Suppressor macrophage treated with lipopolysaccharide for 1 hour (primary cell): ENCODE measurements at regions not wholly inside any gene's neighbourhood (a gene's known extent, or its start where the extent isn't known, plus 50 kb on each side); places are given as distances from the start of the nearest gene placed in this dataset.
A peak's percentile ranks its signal among the peaks of the same experiment; 100 is the strongest.

Experiments
- DNase-seq, 3 donors: peaks; one replicate each; pipeline ENCODE4 v3.0.0-alpha.2; 2020 to 2022

DNA sequence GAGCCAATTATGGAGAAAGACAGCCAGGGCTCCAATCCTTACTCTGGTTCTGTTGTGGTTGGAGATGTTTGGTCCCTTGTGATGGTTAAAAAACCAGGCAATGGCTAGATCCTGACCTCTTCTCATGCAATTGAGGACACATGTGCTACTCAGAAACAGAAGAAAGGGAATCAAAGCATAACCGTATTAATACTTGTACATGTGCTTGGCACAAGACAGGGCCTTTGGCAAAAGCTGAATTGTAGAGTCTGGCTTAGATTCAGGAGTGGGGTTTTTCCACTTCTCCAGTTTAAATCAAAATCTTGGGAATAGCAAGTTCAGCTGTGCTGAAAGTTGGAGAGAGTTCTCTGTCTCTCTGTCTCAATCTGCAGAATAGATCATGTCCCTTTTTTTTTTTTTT is 80.1 kb upstream of the E2F8 start:
- no peak for DNase-seq

DNA sequence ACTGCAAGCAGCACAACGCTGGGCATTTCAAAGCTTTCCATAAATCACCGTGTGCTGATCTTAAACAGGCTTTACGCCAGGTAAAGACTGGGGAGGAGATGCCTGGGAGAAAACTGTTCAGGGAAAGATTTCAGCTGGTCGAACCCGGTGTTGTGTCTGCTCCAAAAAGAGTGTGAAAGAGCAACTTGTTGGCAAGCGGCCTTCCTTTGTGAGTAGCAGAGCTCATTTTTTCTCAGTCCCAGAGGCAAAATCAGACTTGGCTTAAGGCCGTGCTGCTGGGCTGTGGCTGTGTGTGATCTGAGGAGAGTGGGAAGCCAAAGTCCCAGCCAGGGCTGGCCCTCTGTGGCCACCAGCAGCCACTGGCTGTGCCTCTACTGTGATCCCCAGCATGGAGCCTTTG is 75.7 kb upstream of the E2F8 start:
- DNase-seq, result no peak

DNA sequence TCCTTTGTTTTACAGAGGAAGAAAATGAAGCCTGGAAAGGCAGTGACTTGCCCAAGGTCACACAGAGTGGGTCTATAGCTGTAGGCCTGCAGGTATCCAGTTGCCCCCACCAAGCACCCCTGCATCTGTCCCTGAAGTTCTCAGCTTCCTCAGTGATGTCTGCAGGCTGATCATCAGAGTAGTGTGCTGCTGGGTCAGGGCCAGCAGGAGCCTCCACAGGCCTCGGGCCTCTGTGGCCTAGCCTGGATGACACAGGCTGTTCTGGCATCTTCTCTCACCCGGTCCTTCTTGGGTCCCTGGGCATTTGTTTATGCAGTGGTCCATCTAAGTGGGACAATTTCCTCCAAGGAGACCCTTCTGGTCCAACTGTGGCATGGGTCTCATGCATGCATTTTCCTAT is 74.8 kb upstream of the E2F8 start:
- no peak for DNase-seq

DNA sequence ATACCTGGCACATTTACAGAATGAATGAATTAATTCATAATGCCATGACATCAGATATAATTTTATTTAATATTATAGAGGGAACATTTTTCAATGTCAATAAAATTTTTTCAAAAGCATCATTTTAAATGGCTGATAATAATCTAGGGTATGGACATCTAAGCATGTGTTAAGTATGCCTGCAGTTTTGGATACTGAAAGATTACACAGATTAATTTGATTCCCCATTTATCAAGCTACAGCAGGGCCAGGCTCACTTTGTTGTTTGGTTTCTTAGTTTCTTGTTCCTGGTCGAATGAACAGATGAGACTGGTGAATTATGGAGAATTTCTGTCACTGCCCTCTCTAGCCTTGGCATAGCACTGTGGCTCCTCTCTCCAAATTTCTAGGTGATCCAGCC is 72.4 kb upstream of the E2F8 start:
- DNase-seq, result no peak

DNA sequence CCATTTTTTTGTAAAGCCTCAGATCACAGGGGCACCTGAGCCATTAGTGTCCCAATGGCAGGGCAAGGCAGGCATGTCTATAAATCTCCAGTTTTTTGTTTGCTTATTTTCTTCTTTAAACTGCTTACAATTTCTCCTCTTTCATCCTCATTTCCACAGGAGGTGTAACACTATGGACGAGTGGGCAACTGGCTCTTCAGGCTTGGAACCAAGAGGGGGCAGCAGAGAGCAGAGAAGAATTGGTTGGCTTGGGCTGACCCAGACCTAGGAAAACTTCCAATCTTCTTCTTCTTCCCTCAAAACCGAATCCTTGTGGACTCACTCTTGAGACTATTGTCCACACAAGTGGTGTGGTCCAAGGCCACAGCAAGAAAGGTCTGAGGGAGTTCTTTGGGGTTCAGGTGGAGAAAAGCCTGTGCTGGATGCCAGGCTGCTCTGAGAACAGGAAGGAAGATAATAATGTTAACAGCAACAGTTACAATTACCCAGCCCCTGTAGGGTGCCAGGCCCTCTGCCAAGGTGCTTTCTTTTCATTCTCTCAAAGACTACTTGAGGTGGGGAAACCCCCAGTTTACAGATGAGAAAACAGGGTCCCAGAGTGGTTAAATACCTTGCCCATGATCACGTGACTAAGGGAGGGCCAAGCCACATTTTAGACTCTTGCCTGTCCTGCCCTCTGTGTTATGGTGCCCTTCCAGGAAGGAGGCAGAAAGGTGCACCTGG is 70.7 kb upstream of the E2F8 start:
- peak; percentile 52 to 76 (median 66) for DNase-seq

DNA sequence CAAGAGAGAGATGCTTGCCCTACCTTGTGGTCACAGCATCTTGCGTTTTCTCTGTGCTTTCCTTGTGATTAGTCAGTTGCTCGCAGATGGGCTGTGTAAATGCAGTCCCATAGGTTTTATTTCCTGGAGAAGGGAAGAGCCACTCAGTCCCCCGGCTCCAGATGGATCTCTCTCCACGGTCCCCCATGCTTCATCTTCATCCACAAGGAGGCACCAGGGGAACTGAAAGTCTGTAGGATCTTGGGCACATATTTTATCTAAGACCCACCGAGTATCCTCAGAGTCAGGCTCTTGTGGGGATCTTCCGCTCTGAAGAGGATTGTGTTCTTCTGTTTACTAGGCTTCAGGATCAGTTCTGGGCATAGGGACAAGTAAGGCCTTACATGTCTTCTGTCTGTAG is 66.8 kb upstream of the E2F8 start:
- DNase-seq, result no peak

DNA sequence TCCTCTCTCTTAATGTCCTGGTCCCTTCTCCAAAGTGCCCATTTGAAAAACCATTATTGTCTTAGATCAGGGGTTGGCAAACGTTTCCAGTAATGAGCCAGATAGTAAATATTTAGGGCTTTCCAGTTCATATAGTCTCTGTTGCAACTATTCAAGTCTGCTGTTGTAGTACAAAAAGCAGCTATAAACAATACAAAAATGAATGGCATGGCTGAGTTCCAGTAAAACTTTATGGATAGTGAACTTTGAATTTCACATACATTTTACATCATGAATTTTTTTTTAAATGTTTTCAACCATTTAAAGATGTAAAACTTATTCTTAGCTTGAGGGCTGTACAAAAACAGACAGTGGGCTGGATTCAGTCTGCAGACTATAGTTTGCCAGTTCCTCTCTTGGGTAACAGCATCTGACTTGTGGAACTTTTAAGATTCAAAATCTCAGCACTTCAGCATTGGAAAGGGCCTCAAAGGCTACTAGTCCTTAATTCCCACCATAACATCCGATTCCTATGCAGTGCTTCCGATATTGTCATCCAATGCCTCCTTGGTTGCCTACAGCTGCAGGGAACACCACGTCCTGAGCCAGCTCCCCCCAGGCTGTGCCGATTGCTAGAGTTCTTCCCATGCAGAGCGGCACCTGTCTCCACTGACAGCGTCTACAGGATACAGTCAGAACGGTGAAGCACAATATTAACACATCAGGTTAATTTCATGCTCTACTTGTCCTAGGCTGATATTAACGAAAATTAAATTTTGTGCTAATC is 65.6 kb upstream of the E2F8 start:
- DNase-seq, result no peak

DNA sequence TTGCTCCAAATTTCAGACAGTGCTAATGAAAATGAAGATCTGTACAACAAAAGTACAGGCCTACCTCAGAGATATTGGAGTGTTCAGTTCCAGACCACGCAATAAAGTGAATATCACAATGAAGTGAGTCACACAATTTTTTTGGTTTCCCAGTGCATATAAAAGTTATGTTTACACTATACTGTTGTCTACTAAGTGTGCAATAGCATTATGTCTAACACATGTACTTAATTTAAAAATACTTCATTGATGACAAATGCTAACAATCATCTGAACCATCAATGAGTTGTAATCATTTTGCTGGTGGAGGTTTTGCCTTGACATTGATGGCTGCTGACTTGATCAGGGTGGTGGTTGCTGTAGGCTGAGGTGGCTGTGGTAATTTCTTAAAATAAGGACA is 60.6 kb upstream of the E2F8 start:
- no peak for DNase-seq

DNA sequence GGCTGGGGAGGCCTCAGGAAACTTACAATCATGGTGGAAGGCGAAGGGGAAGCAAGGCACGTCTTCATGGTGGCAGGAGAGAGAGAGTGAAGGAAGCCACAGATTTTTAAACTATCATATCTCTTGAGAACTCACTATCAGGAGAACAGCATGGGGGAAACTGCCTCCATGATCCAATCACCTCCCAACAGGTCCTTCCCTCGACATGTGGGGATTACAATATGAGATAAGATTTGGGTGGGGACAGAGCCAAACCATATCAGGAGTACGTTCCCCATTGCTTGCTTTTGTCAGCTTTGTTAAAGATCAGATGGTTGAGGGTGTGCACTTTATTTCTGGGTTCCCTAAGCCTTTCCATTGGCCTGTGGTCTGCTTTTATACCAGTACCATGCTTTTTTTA is 53.7 kb upstream of the E2F8 start:
- no peak for DNase-seq

DNA sequence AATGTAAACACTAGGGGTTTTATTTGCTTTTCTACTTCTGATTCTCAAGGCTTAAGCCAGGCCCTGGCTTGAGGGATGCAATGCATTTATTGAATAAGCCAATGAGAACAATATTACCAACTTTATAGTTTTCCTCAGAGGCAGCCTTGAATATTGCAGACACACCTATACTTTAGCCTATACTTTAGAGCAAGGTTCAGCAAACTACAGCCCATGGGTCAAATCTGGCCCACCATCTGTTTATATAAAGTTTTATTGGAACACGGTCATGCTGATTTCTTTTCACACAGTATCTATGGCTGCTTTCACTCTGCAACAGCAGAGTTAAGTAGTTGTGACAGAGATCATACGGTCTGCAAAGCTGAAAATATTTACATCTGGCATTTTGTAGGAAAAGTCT is 50.3 kb upstream of the E2F8 start:
- DNase-seq, result no peak
